Progenitor cell of endocrine pancreas (in vitro differentiated cells): ENCODE measurements at regions not wholly inside any gene's neighbourhood (a gene's known extent, or its start where the extent isn't known, plus 50 kb on each side); places are given as distances from the start of the nearest gene placed in this dataset.

ENCODE experiments used
- DNase-seq: peaks from one replicate; pipeline ENCODE4 v3.0.0; 2021; ENCODE audit warnings: low spot score; ENCODE audit not compliant: unreplicated experiment
- H3K27ac Mint-ChIP-seq: 2 replicates; pipeline ENCODE4 v1.8.0; 2021; ENCODE audit warnings: mild to moderate bottlenecking, moderate library complexity, mixed read lengths
- H3K27me3 Mint-ChIP-seq: 2 replicates; pipeline ENCODE4 v1.8.0; 2021; ENCODE audit warnings: mixed read lengths
- H3K36me3 Mint-ChIP-seq: 2 replicates; pipeline ENCODE4 v1.8.0; 2022; ENCODE audit warnings: mixed read lengths; ENCODE audit not compliant: insufficient read depth
- H3K4me1 Mint-ChIP-seq: 2 replicates; pipeline ENCODE4 v1.8.0; 2021; ENCODE audit warnings: low read depth, mixed read lengths
- H3K4me3 Mint-ChIP-seq: 2 replicates; pipeline ENCODE4 v1.8.0; 2021; ENCODE audit warnings: low read depth, mild to moderate bottlenecking, moderate library complexity, mixed read lengths
- H3K9me3 Mint-ChIP-seq: 2 replicates; pipeline ENCODE4 v1.8.0; 2021; ENCODE audit warnings: low read depth, mixed read lengths
- CTCF ChIP-seq: fragments of 200-600 bp; sonication (generic); IDR thresholded peaks from one replicate; pipeline ENCODE4 v1.5.0; 2021; ENCODE audit warnings: antibody characterized with exemption, mild to moderate bottlenecking; ENCODE audit not compliant: unreplicated experiment

- H3K27me3 Mint-ChIP-seq, result no peaks in the 10 kb centered on the region
- no peak for DNase-seq
- TF ChIP-seq CTCF, result no peak
- peaks cover 6% of the 10 kb centered on the region for H3K9me3 Mint-ChIP-seq
- peaks cover 2% of the 10 kb centered on the region for H3K4me1 Mint-ChIP-seq
- no peak overlapping the region for H3K4me3 Mint-ChIP-seq
- H3K36me3 Mint-ChIP-seq, result no peaks in the 10 kb centered on the region
- no peak overlapping the region for H3K27ac Mint-ChIP-seq
Observed at GRCh38 chr3:110526777-110527727, 544.6 kb upstream of the NECTIN3 start.

- H3K4me1 Mint-ChIP-seq, result peaks cover 6% of the 10 kb centered on the region
- no peak overlapping the region for H3K27ac Mint-ChIP-seq
- no peak for DNase-seq
- no peaks in the 10 kb centered on the region for H3K36me3 Mint-ChIP-seq
- peaks cover 6% of the 10 kb centered on the region for H3K9me3 Mint-ChIP-seq
- H3K27me3 Mint-ChIP-seq, result no peaks in the 10 kb centered on the region
- TF ChIP-seq CTCF, result no peak
- H3K4me3 Mint-ChIP-seq, result no peak overlapping the region
Observed at GRCh38 chr3:110528305-110529121, 543.1 kb upstream of the NECTIN3 start.

GRCh38 chr3:110530902-110531301 lies 540.7 kb upstream of the NECTIN3 start:
- no peak for DNase-seq
- H3K27ac Mint-ChIP-seq, result no peak overlapping the region
- peaks cover 8% of the 10 kb centered on the region for H3K4me1 Mint-ChIP-seq
- H3K9me3 Mint-ChIP-seq, result peaks cover 7% of the 10 kb centered on the region
- H3K4me3 Mint-ChIP-seq, result no peak overlapping the region
- no peak for TF ChIP-seq CTCF
- H3K36me3 Mint-ChIP-seq, result no peaks in the 10 kb centered on the region
- no peaks in the 10 kb centered on the region for H3K27me3 Mint-ChIP-seq

GRCh38 chr3:110533089-110533488 lies 538.5 kb upstream of the NECTIN3 start:
- Mint-ChIP-seq H3K4me1 (peaks cover 8% of the 10 kb centered on the region), H3K36me3 (no peaks in the 10 kb centered on the region), H3K27ac (no peak overlapping the region), H3K27me3 (no peaks in the 10 kb centered on the region), H3K9me3 (peaks cover 7% of the 10 kb centered on the region), H3K4me3 (no peak overlapping the region)
- TF ChIP-seq CTCF, result no peak
- no peak for DNase-seq

GRCh38 chr3:110542552-110543150 lies 529.0 kb upstream of the NECTIN3 start:
- H3K27ac Mint-ChIP-seq, result no peak overlapping the region
- no peak for TF ChIP-seq CTCF
- H3K36me3 Mint-ChIP-seq, result no peaks in the 10 kb centered on the region
- H3K27me3 Mint-ChIP-seq, result no peaks in the 10 kb centered on the region
- DNase-seq, result no peak
- no peak overlapping the region for H3K4me3 Mint-ChIP-seq
- no peaks in the 10 kb centered on the region for H3K9me3 Mint-ChIP-seq
- peaks cover 11% of the 10 kb centered on the region for H3K4me1 Mint-ChIP-seq
